IMR-90 (cell line): ENCODE measurements at regions not wholly inside any gene's neighbourhood (a gene's known extent, or its start where the extent isn't known, plus 50 kb on each side); places are given as distances from the start of the nearest gene placed in this dataset.

Source experiments
- ATAC-seq: fragments of 200-7000 bp; cut with Tn5 transposase; 2 replicates; pipeline ENCODE4 v1.9.1; 2020; ENCODE audit warnings: low read depth, mild to moderate bottlenecking, moderate library complexity
- BruUV-seq: library from RNA; stranded (reverse); fragments of 400-500 nt; replicated peaks from 2 replicates; lab custom pipeline; 2021; lab: Mats Ljungman, UMichigan
- CTCF ChIA-PET: fragments of 300-600 bp; formaldehyde crosslinking; extraction: SDS; loops from one replicate; lab custom pipeline; 2021; ENCODE audit warnings: antibody characterized with exemption; lab: Yijun Ruan, JAX
- POLR2A ChIA-PET: fragments of 300-600 bp; sonication (Branson Sonifier 250); formaldehyde crosslinking; loops from one replicate; lab custom pipeline; 2022; ENCODE audit warnings: antibody characterized with exemption; ENCODE audit not compliant: unreplicated experiment; lab: Charles Lee
- DNase-seq: peaks from one replicate; pipeline ENCODE4 v3.0.0; 2013
- H2AFZ ChIP-seq: replicated peaks from 2 replicates; pipeline ENCODE3; 2013; ENCODE audit warnings: low read length, mild to moderate bottlenecking; ENCODE audit not compliant: poor library complexity
- H2AK5ac ChIP-seq: 2 replicates; pipeline ENCODE4 v1.6.1; 2013; ENCODE audit warnings: low read depth, low read length, inconsistent platforms
- H2AK9ac ChIP-seq: replicated peaks from 2 replicates; pipeline ENCODE3; 2013; ENCODE audit warnings: mild to moderate bottlenecking, low read depth, low read length, moderate library complexity; ENCODE audit not compliant: poor library complexity
- H2BK120ac ChIP-seq: 2 replicates; pipeline ENCODE4 v1.6.1; 2013; ENCODE audit warnings: low read depth, low read length, inconsistent platforms
- H2BK15ac ChIP-seq: 3 replicates; pipeline ENCODE4 v1.6.1; 2013; ENCODE audit warnings: low read depth, low read length, inconsistent platforms
- H2BK20ac ChIP-seq: 2 replicates; pipeline ENCODE4 v1.6.1; 2013; ENCODE audit warnings: low read depth, mild to moderate bottlenecking, inconsistent platforms, low read length, moderate library complexity
- H2BK5ac ChIP-seq: 2 replicates; pipeline ENCODE4 v1.6.1; 2013; ENCODE audit warnings: mild to moderate bottlenecking, low read depth, low read length, inconsistent platforms; ENCODE audit not compliant: poor library complexity, severe bottlenecking
- H3K14ac ChIP-seq: replicated peaks from 2 replicates; pipeline ENCODE4 v1.6.1; 2013; ENCODE audit warnings: low read depth, low read length, inconsistent platforms
- H3K18ac ChIP-seq: 2 replicates; pipeline ENCODE4 v1.6.1; 2013; ENCODE audit warnings: low read depth, low read length, control low read depth
- H3K23ac ChIP-seq: 2 replicates; pipeline ENCODE4 v1.6.1; 2013; ENCODE audit warnings: low read depth, low read length, inconsistent platforms
- H3K27ac ChIP-seq: 2 replicates; pipeline ENCODE4 v1.5.1; 2013; ENCODE audit warnings: mild to moderate bottlenecking, control low read depth, low read length; ENCODE audit not compliant: insufficient read depth
- H3K27me3 ChIP-seq: 2 replicates; pipeline ENCODE4 v1.6.1; 2013; ENCODE audit warnings: low read length; ENCODE audit not compliant: control insufficient read depth, insufficient read depth
- H3K36me3 ChIP-seq: 2 replicates; pipeline ENCODE4 v1.6.1; 2013; ENCODE audit warnings: low read length, mixed read lengths; ENCODE audit not compliant: control insufficient read depth, insufficient read depth
- H3K4ac ChIP-seq: 2 replicates; pipeline ENCODE4 v1.6.1; 2013; ENCODE audit warnings: low read depth, low read length, inconsistent platforms
- H3K4me1 ChIP-seq: 2 replicates; pipeline ENCODE4 v1.6.1; 2013; ENCODE audit warnings: low read length, mixed read lengths; ENCODE audit not compliant: control insufficient read depth, insufficient read depth
- H3K4me2 ChIP-seq: 2 replicates; pipeline ENCODE4 v1.6.1; 2013; ENCODE audit warnings: low read depth, mild to moderate bottlenecking, control low read depth, low read length, moderate library complexity
- H3K4me3 ChIP-seq: 2 replicates; pipeline ENCODE4 v1.5.1; 2013; ENCODE audit warnings: low read depth, mild to moderate bottlenecking, control low read depth, low read length, moderate library complexity; ENCODE audit not compliant: insufficient read depth
- H3K56ac ChIP-seq: 2 replicates; pipeline ENCODE4 v1.6.1; 2013; ENCODE audit warnings: low read length, inconsistent platforms; ENCODE audit not compliant: insufficient read depth; ENCODE audit errors: extremely low read depth
- H3K79me1 ChIP-seq, 2 experiments: 2 replicates each; pipeline ENCODE4 v1.6.1; 2013; ENCODE audit warnings: low read length in 2 of 2, inconsistent platforms in 1 of 2, low read depth in 1 of 2
- H3K9ac ChIP-seq: 2 replicates; pipeline ENCODE4 v1.6.1; 2013; ENCODE audit warnings: low read depth, low read length, control low read depth
- H3K9me1 ChIP-seq: 2 replicates; pipeline ENCODE4 v1.6.1; 2013; ENCODE audit warnings: low read length, inconsistent platforms; ENCODE audit not compliant: insufficient read depth
- H3K9me3 ChIP-seq: 2 replicates; pipeline ENCODE4 v1.6.1; 2013; ENCODE audit warnings: low read length; ENCODE audit not compliant: control insufficient read depth, insufficient read depth
- H4K20me1 ChIP-seq: 2 replicates; pipeline ENCODE4 v1.6.1; 2013; ENCODE audit warnings: low read length, inconsistent platforms; ENCODE audit not compliant: insufficient read depth
- H4K5ac ChIP-seq: 2 replicates; pipeline ENCODE4 v1.6.1; 2013; ENCODE audit warnings: mild to moderate bottlenecking, low read depth, low read length, control low read depth
- H4K8ac ChIP-seq, 2 experiments: 2 replicates each; pipeline ENCODE4 v1.6.1; 2013; ENCODE audit warnings: low read depth in 2 of 2, low read length in 2 of 2, control low read depth in 1 of 2, inconsistent platforms in 1 of 2
- H4K91ac ChIP-seq: 2 replicates; pipeline ENCODE4 v1.6.1; 2013; ENCODE audit warnings: low read depth, low read length, inconsistent platforms; ENCODE audit not compliant: insufficient read depth
- CEBPB ChIP-seq: IDR thresholded peaks from 2 replicates; pipeline ENCODE4 v1.6.1; 2012; ENCODE audit warnings: low read depth, low read length, improper control_type of control experiment
- NFE2L2 ChIP-seq: fragments of 150-350 bp; IDR thresholded peaks from 2 replicates; pipeline ENCODE4 v1.6.1; 2016; ENCODE audit warnings: low read depth, mild to moderate bottlenecking, low read length
- POLR2A ChIP-seq: IDR thresholded peaks from 2 replicates; pipeline ENCODE4 v1.6.1; 2012; ENCODE audit warnings: mild to moderate bottlenecking, low read depth, low read length
- RAD21 ChIP-seq: IDR thresholded peaks from 2 replicates; pipeline ENCODE4 v1.6.1; 2012; ENCODE audit warnings: low read length, improper control_type of control experiment
- SMC3 ChIP-seq: fragments of 150-350 bp; IDR thresholded peaks from 2 replicates; pipeline ENCODE4 v1.6.1; 2016; ENCODE audit warnings: low read depth, mild to moderate bottlenecking, antibody characterized with exemption, low read length, moderate library complexity
- WGBS, 2 experiments: methylation state at CpG; one replicate each; pipeline versions ENCODE4 v1.1.5 to v1.1.7; 2013; ENCODE audit warnings: missing lambda C conversion rate in 2 of 2; ENCODE audit not compliant: insufficient read length in 1 of 2; ENCODE audit errors: extremely low coverage in 2 of 2; 5-methylcytosine and 5-hydroxymethylcytosine counted together
- dilution Hi-C: fragments of 300-500 bp; cut with HindIII; formaldehyde crosslinking; loops from one replicate; pipeline ENCODE4 v1.14.3; 2018; ENCODE audit warnings: low sequenced_read_pairs; ENCODE audit not compliant: unreplicated experiment
- in situ Hi-C: fragments of 300-500 bp; cut with MboI; formaldehyde crosslinking; loops from 3 replicates; pipeline ENCODE4 v1.14.3; 2019; ENCODE audit warnings: low sequenced_read_pairs, inconsistent platforms, mixed read lengths
- intact Hi-C: fragments of 100-400 bp; cut with micrococcal nuclease; formaldehyde crosslinking; loops from 2 replicates; pipeline ENCODE4 v1.10.0; 2022

GRCh38 chr6:14743144-14743473, 502.8 kb upstream of the JARID2 start:
- Histone ChIP-seq H2BK120ac (peak overlapping the region; percentile 95), H3K18ac (peak overlapping the region; percentile 99), H4K20me1 (no peaks in the 10 kb centered on the region), H3K27me3 (no peaks in the 10 kb centered on the region), H3K36me3 (no peaks in the 10 kb centered on the region), H4K5ac (peak overlapping the region; percentile 90), H3K4me1 (peaks cover 13% of the 10 kb centered on the region), H4K8ac (peak overlapping the region; percentile 87 to 98), H3K4ac (peak overlapping the region; percentile 95), H3K56ac (peak overlapping the region; percentile 90), H2BK20ac (peak overlapping the region; percentile 98), H2AFZ (peak overlapping the region; percentile 75), H3K9me1 (peaks cover 15% of the 10 kb centered on the region), H2BK5ac (peak overlapping the region; percentile 99), H3K79me1 (peaks cover 0 to 9% of the 10 kb centered on the region in 2 experiments; a peak in 2 of 4 replicates), H4K91ac (peak overlapping the region; percentile 97), H2AK5ac (peak overlapping the region; percentile 96), H3K23ac (peak overlapping the region; percentile 93), H3K4me3 (no peak overlapping the region), H3K4me2 (peak overlapping the region; percentile 67; the same call in 1 of the 2 replicates), H3K27ac (peak overlapping the region; percentile 85), H2BK15ac (peak overlapping the region; percentile 98), H3K14ac (peak overlapping the region; percentile 96), H3K9me3 (no peaks in the 10 kb centered on the region), H3K9ac (peak overlapping the region; percentile 7; the same call in 1 of the 2 replicates), H2AK9ac (peak overlapping the region; percentile 78)
- in situ Hi-C loops (no loop called here), intact Hi-C loops (loop anchor here (5.0 kb wide), 1 partner anchor 504 kb away; the partner anchor contains the start of gene JARID2), dilution Hi-C loops (no loop called here)
- no TSS peak for BruUV-seq
- 20% methylated on average over 1 of the region's 2 CpGs; no CpG with 5 or more reads in 1 of the 2 experiments for WGBS, 2 experiments
- ChIA-PET POLR2A (no interaction called here), CTCF (no interaction called here)
- no peak for ATAC-seq
- peak; percentile 54 for TF ChIP-seq POLR2A
- TF ChIP-seq RAD21: peak; percentile 23; the same call in 1 of the 2 replicates
- TF ChIP-seq CEBPB: no peak
- TF ChIP-seq NFE2L2: no peak
- TF ChIP-seq SMC3: no peak
- no peak for DNase-seq
